ENCODE measurements at regions not wholly inside any gene's neighbourhood (a gene's known extent, or its start where the extent isn't known, plus 50 kb on each side); places are given as distances from the start of the nearest gene placed in this dataset.

DNA sequence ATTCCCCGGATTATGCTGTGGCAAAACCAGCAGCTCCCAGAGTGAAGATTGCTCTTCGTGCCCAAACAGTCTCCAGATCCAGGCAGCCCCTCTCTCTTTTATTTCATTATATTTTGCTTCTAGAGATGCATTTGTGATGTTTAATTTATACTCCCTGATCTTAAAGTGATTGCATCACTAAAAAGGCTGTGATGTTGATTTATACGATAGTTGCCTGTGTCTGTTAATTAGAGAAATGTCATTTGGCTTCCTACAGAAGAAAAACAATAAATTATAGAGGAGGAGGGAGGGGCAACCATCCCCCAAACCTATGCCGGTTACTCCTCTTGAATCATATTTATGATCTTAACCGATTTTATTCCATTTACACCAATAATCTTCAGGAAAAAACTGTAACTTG is 615.3 kb downstream of the TOX3 start:
- Histone ChIP-seq H3K79me2 (ENCODE audit: insufficient read depth, low read length) (no peaks in the 10 kb centered on the region), H3K4me2 (ENCODE audit: insufficient read depth, low read length) (no peak overlapping the region), H3K36me3 (ENCODE audit: insufficient read depth, low read length) (no peaks in the 10 kb centered on the region), H3K27ac (ENCODE audit: low read depth, low read length) (no peak overlapping the region), H3K27me3 (ENCODE audit: insufficient read depth, low read length) (no peaks in the 10 kb centered on the region), H4K20me1 (ENCODE audit: insufficient read depth, low read length) (no peaks in the 10 kb centered on the region), H3K9me3 (ENCODE audit: low read depth, low read length) (peaks cover 2% of the 10 kb centered on the region), H2AFZ (ENCODE audit: low read length) (no peak overlapping the region), H3K4me3 (ENCODE audit: insufficient read depth, low read length) (no peak overlapping the region), H3K4me1 (ENCODE audit: insufficient read depth, low read length) (no peaks in the 10 kb centered on the region)
- TF ChIP-seq, protein P1, sequence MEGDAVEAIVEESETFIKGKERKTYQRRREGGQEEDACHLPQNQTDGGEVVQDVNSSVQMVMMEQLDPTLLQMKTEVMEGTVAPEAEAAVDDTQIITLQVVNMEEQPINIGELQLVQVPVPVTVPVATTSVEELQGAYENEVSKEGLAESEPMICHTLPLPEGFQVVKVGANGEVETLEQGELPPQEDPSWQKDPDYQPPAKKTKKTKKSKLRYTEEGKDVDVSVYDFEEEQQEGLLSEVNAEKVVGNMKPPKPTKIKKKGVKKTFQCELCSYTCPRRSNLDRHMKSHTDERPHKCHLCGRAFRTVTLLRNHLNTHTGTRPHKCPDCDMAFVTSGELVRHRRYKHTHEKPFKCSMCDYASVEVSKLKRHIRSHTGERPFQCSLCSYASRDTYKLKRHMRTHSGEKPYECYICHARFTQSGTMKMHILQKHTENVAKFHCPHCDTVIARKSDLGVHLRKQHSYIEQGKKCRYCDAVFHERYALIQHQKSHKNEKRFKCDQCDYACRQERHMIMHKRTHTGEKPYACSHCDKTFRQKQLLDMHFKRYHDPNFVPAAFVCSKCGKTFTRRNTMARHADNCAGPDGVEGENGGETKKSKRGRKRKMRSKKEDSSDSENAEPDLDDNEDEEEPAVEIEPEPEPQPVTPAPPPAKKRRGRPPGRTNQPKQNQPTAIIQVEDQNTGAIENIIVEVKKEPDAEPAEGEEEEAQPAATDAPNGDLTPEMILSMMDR (IDR thresholded peaks at IDR 0.05; ENCODE audit: extremely low read depth, low read depth, low read length), result no peak
- DNase-seq (ENCODE audit: insufficient read length, low spot score, missing footprints), result no peak

DNA sequence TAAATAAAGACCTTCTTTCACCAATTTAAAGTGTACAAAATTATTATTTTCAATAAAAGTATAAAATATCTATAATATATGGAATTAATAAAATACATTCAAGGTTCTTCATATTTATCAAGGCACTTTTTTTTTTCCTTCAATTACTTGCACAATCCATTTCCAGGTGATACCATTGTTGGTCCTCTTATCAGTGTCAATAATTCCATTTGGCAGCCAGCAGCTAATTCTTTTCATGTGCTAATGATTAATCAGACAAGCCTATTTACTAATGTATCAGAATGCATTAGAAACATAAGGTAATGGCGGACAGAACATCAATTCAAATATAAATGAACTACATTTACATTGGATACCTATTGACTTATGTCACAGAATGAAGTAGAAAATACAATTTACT is 622.2 kb downstream of the TOX3 start:
- no peaks in the 10 kb centered on the region for H3K79me2 ChIP-seq (ENCODE audit: insufficient read depth, low read length)
- no peak for DNase-seq (ENCODE audit: insufficient read length, low spot score, missing footprints)
- no peaks in the 10 kb centered on the region for H3K27me3 ChIP-seq (ENCODE audit: insufficient read depth, low read length)
- H3K4me1 ChIP-seq (ENCODE audit: insufficient read depth, low read length), result no peaks in the 10 kb centered on the region
- H3K36me3 ChIP-seq (ENCODE audit: insufficient read depth, low read length), result no peaks in the 10 kb centered on the region
- H4K20me1 ChIP-seq (ENCODE audit: insufficient read depth, low read length), result no peaks in the 10 kb centered on the region
- H3K27ac ChIP-seq (ENCODE audit: low read depth, low read length), result no peak overlapping the region
- H3K4me2 ChIP-seq (ENCODE audit: insufficient read depth, low read length), result no peak overlapping the region
- no peak overlapping the region for H2AFZ ChIP-seq (ENCODE audit: low read length)
- H3K4me3 ChIP-seq (ENCODE audit: insufficient read depth, low read length), result no peak overlapping the region
- TF ChIP-seq, protein P1 (IDR thresholded peaks at IDR 0.05; ENCODE audit: extremely low read depth, low read depth, low read length), result no peak
- H3K9me3 ChIP-seq (ENCODE audit: low read depth, low read length), result no peaks in the 10 kb centered on the region

DNA sequence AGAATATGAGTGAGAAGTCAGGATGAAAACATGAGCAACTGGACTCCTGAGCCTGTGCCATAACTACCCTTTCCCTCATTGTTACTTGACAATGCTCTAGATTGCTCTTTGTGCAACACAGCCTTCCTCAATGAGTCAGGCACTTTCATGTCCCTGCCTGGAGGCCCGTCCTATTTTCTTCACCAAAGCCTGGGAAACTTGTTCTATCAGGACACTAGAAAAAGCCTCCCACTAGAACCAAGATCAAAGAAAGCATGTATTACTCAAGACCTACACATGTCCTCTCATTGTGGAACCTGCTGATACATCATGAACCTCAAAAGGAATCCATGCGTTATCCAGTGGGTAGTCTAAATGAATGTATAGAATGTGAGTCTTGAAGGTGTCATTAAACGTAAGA is 624.5 kb downstream of the TOX3 start:
- Histone ChIP-seq H3K4me3 (ENCODE audit: insufficient read depth, low read length) (no peak overlapping the region), H3K36me3 (ENCODE audit: insufficient read depth, low read length) (no peaks in the 10 kb centered on the region), H3K4me1 (ENCODE audit: insufficient read depth, low read length) (no peaks in the 10 kb centered on the region), H2AFZ (ENCODE audit: low read length) (no peak overlapping the region), H4K20me1 (ENCODE audit: insufficient read depth, low read length) (no peaks in the 10 kb centered on the region), H3K79me2 (ENCODE audit: insufficient read depth, low read length) (no peaks in the 10 kb centered on the region), H3K27me3 (ENCODE audit: insufficient read depth, low read length) (no peaks in the 10 kb centered on the region), H3K4me2 (ENCODE audit: insufficient read depth, low read length) (no peak overlapping the region), H3K9me3 (ENCODE audit: low read depth, low read length) (no peaks in the 10 kb centered on the region), H3K27ac (ENCODE audit: low read depth, low read length) (no peak overlapping the region)
- DNase-seq (ENCODE audit: insufficient read length, low spot score, missing footprints), result no peak
- TF ChIP-seq, protein P1 (IDR thresholded peaks at IDR 0.05; ENCODE audit: extremely low read depth, low read depth, low read length), result no peak

DNA sequence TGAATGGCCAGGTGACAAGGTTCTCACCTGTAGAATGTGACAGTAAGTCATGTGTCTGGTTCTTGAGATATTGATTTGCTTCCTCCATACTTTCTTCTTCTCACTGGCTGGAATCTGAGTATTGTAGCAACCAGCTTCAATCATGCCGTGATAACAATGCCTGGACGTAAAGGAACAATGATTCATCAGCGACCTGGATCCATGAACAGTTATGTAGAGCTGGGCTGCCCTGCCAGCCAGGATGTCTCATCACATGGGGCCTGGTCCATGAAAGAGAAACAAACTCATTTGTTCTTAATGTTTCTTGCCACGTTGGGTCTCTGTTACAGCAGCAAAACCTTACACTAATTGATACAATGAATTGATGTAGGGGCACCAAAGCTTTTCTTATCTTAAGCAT is 627.2 kb downstream of the TOX3 start:
- H2AFZ ChIP-seq (ENCODE audit: low read length), result no peak overlapping the region
- H3K27me3 ChIP-seq (ENCODE audit: insufficient read depth, low read length), result no peaks in the 10 kb centered on the region
- H3K4me3 ChIP-seq (ENCODE audit: insufficient read depth, low read length), result no peak overlapping the region
- no peaks in the 10 kb centered on the region for H3K79me2 ChIP-seq (ENCODE audit: insufficient read depth, low read length)
- DNase-seq (ENCODE audit: insufficient read length, low spot score, missing footprints), result no peak
- no peaks in the 10 kb centered on the region for H3K36me3 ChIP-seq (ENCODE audit: insufficient read depth, low read length)
- TF ChIP-seq, protein P1 (IDR thresholded peaks at IDR 0.05; ENCODE audit: extremely low read depth, low read depth, low read length), result no peak
- H4K20me1 ChIP-seq (ENCODE audit: insufficient read depth, low read length), result no peaks in the 10 kb centered on the region
- no peaks in the 10 kb centered on the region for H3K9me3 ChIP-seq (ENCODE audit: low read depth, low read length)
- H3K4me1 ChIP-seq (ENCODE audit: insufficient read depth, low read length), result no peaks in the 10 kb centered on the region
- no peak overlapping the region for H3K27ac ChIP-seq (ENCODE audit: low read depth, low read length)
- H3K4me2 ChIP-seq (ENCODE audit: insufficient read depth, low read length), result no peak overlapping the region
